Mucosa of rectum (tissue), 2 donors: ENCODE measurements at regions not wholly inside any gene's neighbourhood (a gene's known extent, or its start where the extent isn't known, plus 50 kb on each side); places are given as distances from the start of the nearest gene placed in this dataset.

ENCODE experiments used
- H3K27ac ChIP-seq, 2 donors: one replicate each; pipeline ENCODE4 v1.7.0; 2013; ENCODE audit warnings: inconsistent platforms in 2 of 2, low read depth in 2 of 2, low read length in 2 of 2
- H3K27me3 ChIP-seq, 2 donors: one replicate each; pipeline ENCODE4 v1.7.0; 2013; ENCODE audit warnings: low read length in 2 of 2; ENCODE audit not compliant: control insufficient read depth in 2 of 2, insufficient read depth in 2 of 2
- H3K36me3 ChIP-seq, 2 donors: one replicate each; pipeline ENCODE4 v1.7.0; 2013; ENCODE audit warnings: low read length in 2 of 2; ENCODE audit not compliant: control insufficient read depth in 2 of 2, insufficient read depth in 2 of 2
- H3K4me1 ChIP-seq, 2 donors: one replicate each; pipeline ENCODE4 v1.7.0; 2013; ENCODE audit warnings: low read length in 2 of 2, mild to moderate bottlenecking in 1 of 2; ENCODE audit not compliant: control insufficient read depth in 2 of 2, insufficient read depth in 2 of 2
- H3K4me3 ChIP-seq, 2 donors: one replicate each; pipeline ENCODE4 v1.7.0; 2013; ENCODE audit warnings: low read length in 2 of 2
- H3K9ac ChIP-seq, 2 donors: one replicate each; pipeline ENCODE4 v1.7.0; 2013; ENCODE audit warnings: low read length in 2 of 2, low read depth in 1 of 2, mild to moderate bottlenecking in 1 of 2
- H3K9me3 ChIP-seq, 2 donors: one replicate each; pipeline ENCODE4 v1.7.0; 2013; ENCODE audit warnings: low read length in 2 of 2; ENCODE audit not compliant: control insufficient read depth in 2 of 2
- donor health status: healthy.
- donor health status: Normal muscosa, but diverticular disease.

GRCh38 chr2:204234248-204234647 is 297.7 kb downstream of the ICOS start:
- H3K9me3 ChIP-seq, result no peaks in the 10 kb centered on the region
- no peaks in the 10 kb centered on the region for H3K36me3 ChIP-seq
- H3K9ac ChIP-seq, result no peak overlapping the region
- H3K4me1 ChIP-seq, result no peaks in the 10 kb centered on the region
- H3K27ac ChIP-seq, result no peak overlapping the region
- H3K27me3 ChIP-seq, result no peaks in the 10 kb centered on the region
- no peak overlapping the region for H3K4me3 ChIP-seq

GRCh38 chr2:204234879-204235278 is 298.3 kb downstream of the ICOS start:
- H3K36me3 ChIP-seq, result no peaks in the 10 kb centered on the region
- H3K9ac ChIP-seq, result no peak overlapping the region
- no peak overlapping the region for H3K27ac ChIP-seq
- H3K4me3 ChIP-seq, result no peak overlapping the region
- H3K4me1 ChIP-seq, result no peaks in the 10 kb centered on the region
- H3K27me3 ChIP-seq, result no peaks in the 10 kb centered on the region
- no peaks in the 10 kb centered on the region for H3K9me3 ChIP-seq

- Histone ChIP-seq H3K27ac (no peak overlapping the region), H3K9me3 (no peaks in the 10 kb centered on the region)
These were observed 300.9 kb downstream of the ICOS start for GRCh38 chr2:204237416-204237815.

GRCh38 chr2:204239411-204240165 is 303.0 kb downstream of the ICOS start:
- Histone ChIP-seq H3K36me3 (no peaks in the 10 kb centered on the region), H3K4me1 (no peaks in the 10 kb centered on the region), H3K27ac (no peak overlapping the region), H3K27me3 (no peaks in the 10 kb centered on the region), H3K9me3 (no peaks in the 10 kb centered on the region), H3K4me3 (no peak overlapping the region), H3K9ac (no peak overlapping the region)

More at GRCh38 chr2:204237416-204237815, 300.9 kb downstream of the ICOS start:
- Histone ChIP-seq H3K9ac (no peak overlapping the region), H3K27me3 (no peaks in the 10 kb centered on the region), H3K4me1 (no peaks in the 10 kb centered on the region), H3K4me3 (no peak overlapping the region), H3K36me3 (no peaks in the 10 kb centered on the region)

GRCh38 chr2:204240961-204241360 is 304.3 kb upstream of the PARD3B start:
- H3K9me3 ChIP-seq, result no peaks in the 10 kb centered on the region
- no peaks in the 10 kb centered on the region for H3K36me3 ChIP-seq
- no peaks in the 10 kb centered on the region for H3K4me1 ChIP-seq

GRCh38 chr2:204249437-204249836 is 295.8 kb upstream of the PARD3B start:
- no peaks in the 10 kb centered on the region for H3K36me3 ChIP-seq
- H3K27me3 ChIP-seq, result no peaks in the 10 kb centered on the region
- H3K4me1 ChIP-seq, result no peaks in the 10 kb centered on the region
- no peak overlapping the region for H3K27ac ChIP-seq
- H3K9me3 ChIP-seq, result no peaks in the 10 kb centered on the region
- no peak overlapping the region for H3K9ac ChIP-seq
- H3K4me3 ChIP-seq, result no peak overlapping the region

More at GRCh38 chr2:204240961-204241360, 304.3 kb upstream of the PARD3B start:
- Histone ChIP-seq H3K27ac (no peak overlapping the region), H3K9ac (no peak overlapping the region), H3K27me3 (no peaks in the 10 kb centered on the region), H3K4me3 (no peak overlapping the region)

- Histone ChIP-seq H3K9ac (no peak overlapping the region), H3K27ac (no peak overlapping the region), H3K27me3 (no peaks in the 10 kb centered on the region), H3K4me3 (no peak overlapping the region), H3K36me3 (no peaks in the 10 kb centered on the region), H3K4me1 (no peaks in the 10 kb centered on the region), H3K9me3 (no peaks in the 10 kb centered on the region)
These were observed 294.6 kb upstream of the PARD3B start for GRCh38 chr2:204250692-204251091.

- H3K9me3 ChIP-seq, result no peaks in the 10 kb centered on the region
- no peak overlapping the region for H3K27ac ChIP-seq
- no peaks in the 10 kb centered on the region for H3K36me3 ChIP-seq
- no peak overlapping the region for H3K9ac ChIP-seq
- H3K4me3 ChIP-seq, result no peak overlapping the region
- no peaks in the 10 kb centered on the region for H3K27me3 ChIP-seq
- H3K4me1 ChIP-seq, result no peaks in the 10 kb centered on the region
These were observed 293.9 kb upstream of the PARD3B start for GRCh38 chr2:204251158-204251997.

- H3K4me1 ChIP-seq, result no peaks in the 10 kb centered on the region
- H3K27me3 ChIP-seq, result no peaks in the 10 kb centered on the region
- H3K9ac ChIP-seq, result no peak overlapping the region
- H3K36me3 ChIP-seq, result no peaks in the 10 kb centered on the region
- no peak overlapping the region for H3K27ac ChIP-seq
- H3K4me3 ChIP-seq, result no peak overlapping the region
- H3K9me3 ChIP-seq, result no peaks in the 10 kb centered on the region
These were observed 293.3 kb upstream of the PARD3B start for GRCh38 chr2:204251998-204252376.

- no peaks in the 10 kb centered on the region for H3K9me3 ChIP-seq
These were observed 290.2 kb upstream of the PARD3B start for GRCh38 chr2:204255071-204255470.

More at GRCh38 chr2:204255071-204255470, 290.2 kb upstream of the PARD3B start:
- H3K4me3 ChIP-seq, result no peak overlapping the region
- H3K27me3 ChIP-seq, result no peaks in the 10 kb centered on the region
- no peaks in the 10 kb centered on the region for H3K36me3 ChIP-seq
- no peak overlapping the region for H3K9ac ChIP-seq
- H3K4me1 ChIP-seq, result no peaks in the 10 kb centered on the region
- H3K27ac ChIP-seq, result no peak overlapping the region
